Kidney (tissue), 13 donors: ENCODE measurements at regions not wholly inside any gene's neighbourhood (a gene's known extent, or its start where the extent isn't known, plus 50 kb on each side); places are given as distances from the start of the nearest gene placed in this dataset.

Source experiments
- DNase-seq, 5 donors: peaks; one replicate each; pipeline ENCODE4 v3.0.0-alpha.2; 2013 to 2020
- FAIRE-seq: peaks from 2 replicates; lab custom pipeline; 2012; peaks lifted over from hg19 to GRCh38; lab: Jason Lieb, UNC
- H3K27ac ChIP-seq, 2 donors: one replicate each; pipeline ENCODE4 v1.7.0; 2013; ENCODE audit warnings: low read depth in 2 of 2, low read length in 2 of 2, inconsistent platforms in 1 of 2
- H3K27me3 ChIP-seq: one replicate; pipeline ENCODE4 v1.7.1; 2013; ENCODE audit warnings: low read length, inconsistent platforms; ENCODE audit not compliant: control insufficient read depth, insufficient read depth
- H3K36me3 ChIP-seq, 3 donors: one replicate each; pipeline versions ENCODE4 v1.7.0 to v1.7.1; 2013; ENCODE audit warnings: low read length in 3 of 3, control low read depth in 1 of 3, inconsistent platforms in 1 of 3; ENCODE audit not compliant: insufficient read depth in 3 of 3, control insufficient read depth in 2 of 3
- H3K4me1 ChIP-seq, 3 donors: one replicate each; pipeline versions ENCODE4 v1.7.0 to v1.7.1; 2013; ENCODE audit warnings: low read length in 3 of 3, inconsistent platforms in 1 of 3, low read depth in 1 of 3; ENCODE audit not compliant: control insufficient read depth in 2 of 3, insufficient read depth in 2 of 3
- H3K4me3 ChIP-seq, 3 donors: one replicate each; pipeline versions ENCODE4 v1.7.0 to v1.8.1; 2013; ENCODE audit warnings: low read length in 3 of 3, control low read depth in 1 of 3, inconsistent platforms in 1 of 3
- H3K9ac ChIP-seq, 3 donors: one replicate each; pipeline versions ENCODE4 v1.7.0 to v1.7.1; 2013; ENCODE audit warnings: low read length in 3 of 3, control low read depth in 1 of 3, inconsistent platforms in 1 of 3
- H3K9me3 ChIP-seq, 3 donors: one replicate each; pipeline versions ENCODE4 v1.7.0 to v1.7.1; 2013; ENCODE audit warnings: low read length in 3 of 3, control low read depth in 1 of 3, inconsistent platforms in 1 of 3; ENCODE audit not compliant: control insufficient read depth in 2 of 3, insufficient read depth in 1 of 3
- intact Hi-C: fragments of 100-400 bp; cut with DNase I; formaldehyde crosslinking; loops from one replicate; pipeline ENCODE4 v1.11.1; 2022
- TF ChIP-seq, protein P1 (sequence below): IDR thresholded peaks from 3 replicates; pipeline ENCODE4 v1.5.1; 2012; ENCODE audit warnings: mild to moderate bottlenecking, moderate library complexity, borderline replicate concordance; ENCODE audit not compliant: insufficient read depth; ENCODE audit errors: extremely low read depth
- donor health status: control.
- donor health status: control.
- donor health status: control.
- donor health status: control.
- donor health status: control.
- donor health status: DM: yes; HTN: yes; CAD: no.
- donor health status: Normal renal cell carcinoma (clear cell type).

GRCh38 chrX:27085346-27085745 lies 377.8 kb downstream of the PPP4R3C start:
- Histone ChIP-seq H3K9ac (no peak overlapping the region), H3K9me3 (no peaks in the 10 kb centered on the region), H3K36me3 (no peaks in the 10 kb centered on the region), H3K4me3 (no peak overlapping the region), H3K27ac (no peak overlapping the region), H3K4me1 (no peaks in the 10 kb centered on the region), H3K27me3 (no peaks in the 10 kb centered on the region)
- TF ChIP-seq, protein P1, sequence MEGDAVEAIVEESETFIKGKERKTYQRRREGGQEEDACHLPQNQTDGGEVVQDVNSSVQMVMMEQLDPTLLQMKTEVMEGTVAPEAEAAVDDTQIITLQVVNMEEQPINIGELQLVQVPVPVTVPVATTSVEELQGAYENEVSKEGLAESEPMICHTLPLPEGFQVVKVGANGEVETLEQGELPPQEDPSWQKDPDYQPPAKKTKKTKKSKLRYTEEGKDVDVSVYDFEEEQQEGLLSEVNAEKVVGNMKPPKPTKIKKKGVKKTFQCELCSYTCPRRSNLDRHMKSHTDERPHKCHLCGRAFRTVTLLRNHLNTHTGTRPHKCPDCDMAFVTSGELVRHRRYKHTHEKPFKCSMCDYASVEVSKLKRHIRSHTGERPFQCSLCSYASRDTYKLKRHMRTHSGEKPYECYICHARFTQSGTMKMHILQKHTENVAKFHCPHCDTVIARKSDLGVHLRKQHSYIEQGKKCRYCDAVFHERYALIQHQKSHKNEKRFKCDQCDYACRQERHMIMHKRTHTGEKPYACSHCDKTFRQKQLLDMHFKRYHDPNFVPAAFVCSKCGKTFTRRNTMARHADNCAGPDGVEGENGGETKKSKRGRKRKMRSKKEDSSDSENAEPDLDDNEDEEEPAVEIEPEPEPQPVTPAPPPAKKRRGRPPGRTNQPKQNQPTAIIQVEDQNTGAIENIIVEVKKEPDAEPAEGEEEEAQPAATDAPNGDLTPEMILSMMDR, result no peak
- DNase-seq, result peak in 1 of 5 donors; percentile 20
- no peak for FAIRE-seq
- intact Hi-C loops, result no loop called here

GRCh38 chrX:27078371-27078770 lies 384.8 kb downstream of the PPP4R3C start:
- Histone ChIP-seq H3K4me3 (no peak overlapping the region), H3K36me3 (no peaks in the 10 kb centered on the region), H3K9me3 (no peaks in the 10 kb centered on the region), H3K9ac (no peak overlapping the region), H3K27ac (no peak overlapping the region), H3K4me1 (no peaks in the 10 kb centered on the region), H3K27me3 (no peaks in the 10 kb centered on the region)
- intact Hi-C loops, result no loop called here
- FAIRE-seq, result no peak
- DNase-seq, result no peak
- TF ChIP-seq, protein P1, result no peak

DNA sequence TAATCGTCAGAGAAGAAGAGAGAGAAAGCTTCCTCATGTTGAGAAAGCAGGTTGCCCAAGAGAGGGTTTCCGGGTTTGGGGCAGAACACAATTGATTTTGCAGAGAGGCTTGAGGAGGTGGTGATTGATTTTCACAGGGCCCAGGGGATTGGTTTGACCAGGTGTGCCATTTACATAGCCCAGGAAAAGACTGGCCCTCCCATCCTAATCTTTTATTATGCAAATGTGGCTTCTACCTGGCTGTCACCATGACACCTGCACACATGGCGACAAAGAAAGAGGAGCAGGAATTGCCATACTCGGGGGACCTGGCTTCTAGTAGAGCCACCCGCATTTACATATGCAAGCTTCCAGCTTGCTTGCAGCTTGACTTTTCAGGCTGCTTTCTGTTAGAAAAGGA lies 405.3 kb downstream of the PPP4R3C start:
- Histone ChIP-seq H3K9ac (no peak overlapping the region), H3K4me1 (no peaks in the 10 kb centered on the region), H3K4me3 (no peak overlapping the region), H3K27ac (no peak overlapping the region), H3K9me3 (no peaks in the 10 kb centered on the region), H3K36me3 (no peaks in the 10 kb centered on the region), H3K27me3 (no peaks in the 10 kb centered on the region)
- no peak for DNase-seq
- TF ChIP-seq, protein P1, result no peak
- intact Hi-C loops, result no loop called here
- no peak for FAIRE-seq

- TF ChIP-seq, protein P1, result no peak
- peak; percentile 27 for FAIRE-seq
- Histone ChIP-seq H3K27ac (no peak overlapping the region), H3K9me3 (no peaks in the 10 kb centered on the region), H3K27me3 (no peaks in the 10 kb centered on the region), H3K4me1 (no peaks in the 10 kb centered on the region), H3K36me3 (no peaks in the 10 kb centered on the region), H3K9ac (no peak overlapping the region), H3K4me3 (no peak overlapping the region)
- intact Hi-C loops, result no loop called here
- no peak for DNase-seq
Measured at GRCh38 chrX:27039332-27039731, 423.8 kb downstream of the PPP4R3C start.
